D341Med (cell line): ENCODE measurements at regions not wholly inside any gene's neighbourhood (a gene's known extent, or its start where the extent isn't known, plus 50 kb on each side); places are given as distances from the start of the nearest gene placed in this dataset.
"Not testable (repeated sequence)": the region's sequence is repeated elsewhere in the genome, so short reads cannot be mapped to it uniquely, and the experiment has no call there.

Experiments
- DNase-seq: peaks from one replicate; pipeline ENCODE4 v3.0.0; 2012; ENCODE audit warnings: low spot score

DNA sequence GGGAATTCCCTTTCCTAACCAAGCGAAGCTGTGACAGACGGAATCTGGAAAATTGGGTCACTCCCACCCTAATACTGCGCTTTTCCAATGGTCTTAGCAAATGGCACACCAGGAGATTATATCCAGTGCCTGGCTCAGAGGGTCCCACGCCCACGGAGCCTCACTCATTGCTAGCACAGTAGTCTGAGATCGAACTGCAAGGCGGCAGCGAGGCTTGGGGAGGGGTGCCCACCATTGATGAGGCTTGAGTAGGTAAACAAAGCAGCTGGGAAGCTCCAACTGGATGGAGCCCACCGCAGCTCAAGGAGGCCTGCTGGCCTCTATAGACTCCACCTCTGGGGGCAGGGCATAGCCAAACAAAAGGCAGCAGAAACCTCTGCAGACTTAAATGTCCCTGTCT, 523.9 kb downstream of the KCNH5 start:
- not testable (repeated sequence) for DNase-seq

DNA sequence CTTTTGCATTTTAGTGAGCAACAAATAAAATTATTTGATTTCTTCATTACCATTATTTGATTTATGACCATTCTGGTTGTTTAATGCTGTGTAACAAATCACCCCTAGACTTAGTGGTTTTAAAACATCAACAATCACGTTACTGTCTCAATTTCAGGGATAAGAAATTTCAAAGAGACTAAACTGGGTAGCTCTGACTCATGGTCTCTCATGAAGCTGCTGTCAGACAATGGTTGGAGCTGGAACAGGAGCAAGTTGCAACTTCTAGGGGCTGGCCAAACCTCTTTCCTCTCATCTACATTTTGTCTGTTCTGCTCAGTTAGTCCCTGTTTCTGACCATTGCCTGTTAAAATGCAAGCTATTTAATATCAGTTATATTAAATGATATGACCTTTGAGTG, 517.0 kb downstream of the KCNH5 start:
- DNase-seq, result no peak

DNA sequence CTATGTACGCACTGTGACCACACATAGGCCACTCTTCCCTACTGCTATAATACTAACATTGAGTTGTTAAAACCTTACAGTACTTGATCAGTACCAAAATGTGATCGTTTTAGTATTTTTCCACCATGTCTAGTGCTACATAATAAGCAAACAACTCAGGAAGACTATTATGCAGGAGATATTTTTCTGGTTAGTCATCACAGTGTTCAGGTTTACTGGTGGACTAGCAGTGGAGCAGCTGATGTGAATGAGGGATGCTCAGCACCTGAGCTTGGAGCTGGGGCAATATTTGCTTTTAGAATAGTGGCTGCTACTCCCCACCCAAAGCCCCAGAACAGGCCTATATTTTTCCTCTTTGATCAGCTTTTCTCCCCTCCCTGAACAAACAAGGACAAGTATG, 513.1 kb downstream of the KCNH5 start:
- no peak for DNase-seq

DNA sequence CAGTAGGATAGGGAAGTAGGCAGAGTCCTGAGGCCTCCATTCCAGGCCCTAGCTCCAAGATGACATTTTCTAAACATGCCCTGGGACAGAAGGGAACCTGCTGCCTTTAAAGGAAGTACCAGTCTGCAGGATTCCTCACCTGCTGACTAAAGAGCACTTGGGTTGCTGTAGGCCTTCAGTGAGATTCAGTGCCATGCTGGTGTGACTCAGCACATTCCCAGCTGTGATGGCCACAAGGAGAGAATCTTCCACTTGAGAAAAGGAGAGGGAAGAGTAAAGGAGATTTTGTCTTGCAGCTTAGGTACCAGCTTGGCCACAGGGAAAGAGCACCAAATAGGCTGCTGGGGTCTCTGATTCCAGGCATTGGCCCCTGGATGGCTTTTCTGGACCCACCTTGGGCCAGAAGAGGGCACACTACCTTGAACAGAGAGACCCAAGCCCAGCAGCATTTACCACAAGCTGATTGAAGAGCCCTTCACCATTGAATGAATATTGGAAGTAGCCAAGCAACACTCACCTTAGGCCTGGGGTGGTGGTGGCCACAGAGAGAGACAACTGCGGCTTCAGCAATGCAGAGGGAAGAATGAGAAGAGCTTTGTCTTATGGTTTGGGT, 498.3 kb downstream of the KCNH5 start:
- no peak for DNase-seq

DNA sequence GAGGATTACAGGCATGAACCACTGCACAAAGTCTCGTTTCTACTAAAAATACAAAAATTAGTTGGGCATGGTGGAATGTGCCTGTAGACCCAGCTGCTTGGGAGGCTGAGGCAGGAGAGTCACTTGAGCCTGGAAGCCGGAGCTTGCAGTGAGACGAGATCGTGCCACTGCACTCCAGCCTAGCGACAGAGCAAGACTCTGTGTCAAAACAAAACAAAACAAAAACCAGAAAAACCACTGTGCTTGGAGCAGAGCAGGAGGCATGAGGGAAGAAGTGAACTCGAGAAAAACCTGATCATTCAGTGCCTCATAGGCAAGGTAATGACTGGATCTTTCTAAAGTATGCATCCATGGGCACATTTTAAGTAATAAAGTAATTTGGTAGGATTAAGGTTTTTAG, 487.8 kb downstream of the KCNH5 start:
- no peak for DNase-seq

DNA sequence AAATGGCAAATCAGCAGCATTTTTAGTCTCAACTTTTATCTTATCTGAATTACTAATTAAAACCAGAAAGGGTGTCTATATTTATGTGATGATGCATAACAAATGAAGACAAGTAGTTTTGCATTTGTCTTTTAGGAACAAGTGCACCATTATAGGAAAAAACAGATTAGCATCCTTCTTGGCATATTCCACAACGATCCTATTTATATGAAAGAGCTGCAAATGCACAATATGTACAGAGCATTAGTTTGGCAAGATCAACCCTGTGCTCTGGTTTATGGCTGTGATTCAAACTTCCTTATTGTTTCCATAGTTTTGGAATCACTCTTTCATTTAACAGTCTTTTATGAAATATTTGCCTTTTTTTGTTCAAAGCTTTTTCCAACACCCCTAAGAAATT, 486.8 kb downstream of the KCNH5 start:
- DNase-seq, result no peak

DNA sequence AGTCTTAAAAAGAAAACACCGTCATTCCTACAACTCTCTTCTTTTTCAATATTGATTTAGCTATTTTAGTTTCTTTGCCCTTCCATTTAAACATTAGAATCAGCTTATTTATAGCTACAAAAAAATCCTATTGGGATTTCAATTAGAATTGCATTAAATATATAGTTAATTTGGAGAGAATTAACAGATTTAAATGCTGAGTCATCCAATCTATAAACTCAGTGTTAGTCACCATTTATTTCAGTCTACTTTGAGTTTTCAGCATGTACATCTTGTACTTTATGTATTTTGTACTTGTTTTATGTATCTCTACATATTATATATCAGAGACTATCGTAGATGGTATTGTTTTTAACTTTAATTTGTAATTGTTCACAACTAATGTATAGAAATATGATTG, 460.0 kb downstream of the KCNH5 start:
- DNase-seq, result no peak

DNA sequence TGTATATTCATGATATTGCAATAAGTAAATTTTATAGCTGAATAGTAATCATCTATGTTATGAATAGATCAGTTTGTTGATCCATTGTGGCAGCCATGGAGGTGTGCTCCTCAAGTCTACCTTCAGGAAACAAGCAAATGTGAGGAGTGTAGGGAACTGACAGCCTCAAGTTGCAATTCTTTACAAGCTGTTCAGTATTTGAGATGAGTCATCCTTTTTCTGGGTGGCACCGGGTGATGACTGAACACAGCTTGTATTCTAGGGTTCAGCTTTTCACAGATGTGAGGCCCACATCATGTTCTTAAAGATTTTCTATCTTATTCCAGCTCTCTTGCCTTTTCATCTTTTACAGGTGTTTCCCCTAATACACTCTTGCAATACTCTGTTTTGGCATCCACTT, 452.4 kb downstream of the KCNH5 start:
- no peak for DNase-seq

DNA sequence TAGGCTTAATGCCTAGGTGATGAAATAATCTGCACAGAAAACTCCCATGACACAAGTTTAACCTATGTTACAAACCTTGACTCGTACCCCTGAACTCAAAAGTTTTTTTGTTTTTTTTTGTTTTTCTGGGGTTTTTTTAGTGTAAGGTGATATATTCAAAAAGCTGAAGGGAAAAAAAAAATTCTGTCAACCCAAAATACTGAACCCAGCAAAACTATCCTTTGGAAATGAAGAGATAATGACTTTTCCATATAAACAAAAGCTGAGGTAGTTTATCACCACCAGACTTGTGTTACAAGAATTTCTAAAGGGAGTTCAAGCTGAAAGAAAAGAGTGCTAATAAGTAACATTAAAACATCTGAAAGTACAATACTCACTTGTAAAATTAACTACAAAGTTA, 448.1 kb downstream of the KCNH5 start:
- no peak for DNase-seq

DNA sequence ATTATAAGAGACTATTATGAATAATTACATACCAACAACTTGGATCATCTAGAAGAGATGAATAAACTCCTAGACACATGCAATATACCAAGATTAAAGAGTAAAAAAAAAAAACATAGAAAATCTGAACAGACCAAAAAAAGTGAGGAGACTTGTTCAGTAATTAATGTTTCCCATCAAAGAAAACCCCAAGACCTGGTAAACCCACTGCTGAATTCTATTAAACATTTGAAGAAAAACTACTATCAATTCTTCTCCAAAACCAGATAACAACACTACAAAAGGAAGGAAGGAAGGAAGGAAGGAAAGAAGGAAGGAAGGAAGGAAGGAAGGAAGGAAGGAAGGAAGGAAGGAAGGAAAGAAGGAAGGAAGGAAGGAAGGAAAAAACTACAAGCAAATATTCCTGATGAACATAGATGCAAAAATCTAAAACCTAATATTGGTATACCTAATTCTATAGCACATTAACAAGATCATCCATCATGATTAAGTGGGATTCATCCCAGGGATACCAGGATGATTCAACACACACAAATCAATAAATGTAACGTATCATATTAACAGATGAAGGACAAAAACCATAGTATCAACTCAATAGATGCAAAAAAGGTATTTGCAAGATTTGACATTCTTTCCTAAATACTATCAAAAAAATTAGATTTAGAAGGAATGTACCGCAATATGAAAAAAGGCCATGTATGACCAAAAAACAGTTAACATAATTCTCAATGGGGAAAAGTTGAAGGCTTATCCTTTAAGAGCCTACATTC, 445.5 kb downstream of the KCNH5 start:
- no peak for DNase-seq

DNA sequence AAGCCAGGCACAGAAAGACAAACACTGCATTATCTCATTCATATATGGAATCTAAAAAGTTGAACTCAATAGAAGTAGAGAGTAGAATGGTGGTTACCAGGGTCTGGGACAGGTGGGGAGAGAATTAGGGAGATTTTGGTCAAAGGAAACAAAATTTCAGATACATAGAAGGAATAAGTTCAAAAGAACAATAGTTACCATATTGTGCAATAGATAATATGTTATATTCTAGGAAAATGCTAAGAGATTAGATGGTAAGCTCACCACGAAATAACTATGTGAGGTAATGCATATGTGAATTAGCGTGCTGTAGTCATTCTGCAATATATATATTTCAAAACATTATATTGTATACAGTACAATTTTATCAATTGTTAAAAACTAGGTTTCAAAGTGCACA, 442.5 kb downstream of the KCNH5 start:
- DNase-seq, result no peak

DNA sequence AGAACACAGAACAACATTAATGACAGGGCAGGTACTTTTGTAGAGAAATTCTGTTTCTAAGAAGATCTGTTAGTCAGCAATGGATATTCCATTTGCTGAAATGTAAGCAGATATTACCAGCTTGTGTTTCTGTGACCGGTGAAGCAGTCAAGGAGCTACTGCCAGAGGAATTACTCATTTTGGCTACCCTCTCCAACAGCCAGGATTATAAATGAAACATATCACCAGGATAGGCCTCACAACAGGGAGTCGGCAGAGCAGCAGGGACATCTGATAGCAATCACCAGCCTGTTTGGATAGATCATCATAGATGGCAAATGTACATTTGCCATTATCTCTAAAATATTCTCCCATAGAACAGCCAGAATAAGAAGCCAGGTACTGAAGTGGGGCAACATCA, 440.7 kb downstream of the KCNH5 start:
- no peak for DNase-seq

DNA sequence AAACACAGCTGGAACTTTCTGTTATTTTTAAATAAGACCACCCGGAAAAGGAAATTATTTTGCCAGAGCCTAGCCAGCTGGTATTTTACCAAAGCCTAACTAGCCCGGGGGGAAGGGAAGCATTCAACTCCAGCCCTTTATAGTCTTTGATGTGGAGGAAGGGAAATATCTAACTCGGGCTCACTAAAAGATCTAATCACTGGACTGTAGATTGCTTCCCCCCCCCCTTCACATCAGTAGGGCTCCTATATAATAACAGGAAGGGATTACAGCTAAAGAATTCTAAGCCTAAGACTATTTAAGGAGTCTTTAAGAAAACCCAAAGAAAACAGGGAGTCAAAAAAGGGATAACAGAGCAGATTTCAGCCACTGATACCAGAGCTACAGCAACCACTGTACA, 431.1 kb downstream of the KCNH5 start:
- no peak for DNase-seq

DNA sequence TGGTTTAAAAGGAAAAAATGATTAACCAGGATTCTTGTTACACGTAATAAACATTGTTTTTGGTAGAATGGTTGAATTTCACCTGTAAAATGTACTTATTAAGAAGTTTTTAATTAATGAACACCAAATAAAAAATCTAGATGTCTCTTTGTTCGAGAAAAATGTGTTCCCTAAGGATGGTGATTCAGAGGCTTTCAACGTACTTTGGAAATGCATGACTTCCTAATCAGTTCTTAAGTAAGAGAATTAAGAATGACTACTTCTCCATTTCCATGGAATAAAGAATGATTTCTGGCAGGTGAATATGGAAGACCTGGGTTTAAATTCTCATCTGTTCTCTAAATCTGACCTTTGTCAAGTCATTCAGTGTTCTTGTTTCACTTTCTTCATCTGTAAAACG, 428.6 kb downstream of the KCNH5 start:
- DNase-seq, result no peak

DNA sequence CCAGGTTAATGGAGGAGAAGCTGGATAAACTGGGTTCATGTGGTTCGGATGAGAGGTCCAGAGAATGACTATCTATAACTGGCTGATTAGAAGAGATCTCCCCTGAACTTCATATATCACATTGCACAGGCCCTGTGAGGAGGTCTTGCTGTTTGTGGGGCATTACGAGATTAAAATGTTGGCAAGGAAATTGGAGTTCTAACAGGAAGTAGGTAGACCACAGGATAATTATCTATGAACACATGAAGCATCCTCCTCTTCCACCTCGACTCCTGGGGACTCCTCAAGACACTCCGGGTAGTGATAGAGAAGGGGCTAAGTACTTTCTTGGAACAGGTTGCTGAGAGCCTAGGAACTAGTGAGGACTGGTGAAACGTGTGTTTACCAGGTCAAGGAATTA, 418.8 kb downstream of the KCNH5 start:
- no peak for DNase-seq

DNA sequence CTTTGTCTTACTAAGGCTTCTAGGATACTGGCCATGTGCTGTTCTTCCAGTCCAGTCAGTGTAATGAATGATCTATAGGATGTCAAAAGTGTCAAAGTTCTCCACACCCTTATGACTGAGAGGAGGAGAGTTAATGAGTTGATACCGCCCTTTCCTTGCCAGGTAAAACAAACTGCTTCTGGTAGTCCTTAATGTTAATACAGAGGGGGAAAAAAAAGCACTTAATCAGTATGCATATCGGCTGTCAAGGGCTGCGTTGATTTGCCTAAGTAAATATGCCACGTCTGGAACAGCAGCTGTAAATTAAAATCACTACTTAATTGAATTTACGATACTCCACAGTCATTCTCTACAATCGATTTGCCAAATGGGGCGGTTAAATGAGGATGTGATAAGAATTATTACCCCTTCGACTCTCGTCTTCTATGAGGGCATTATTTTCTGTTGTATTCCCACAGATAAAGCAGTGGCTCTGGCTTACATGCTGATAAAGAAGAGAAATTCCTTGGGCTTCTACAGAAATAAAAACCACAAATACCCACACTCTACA, 416.0 kb downstream of the KCNH5 start:
- no peak for DNase-seq

DNA sequence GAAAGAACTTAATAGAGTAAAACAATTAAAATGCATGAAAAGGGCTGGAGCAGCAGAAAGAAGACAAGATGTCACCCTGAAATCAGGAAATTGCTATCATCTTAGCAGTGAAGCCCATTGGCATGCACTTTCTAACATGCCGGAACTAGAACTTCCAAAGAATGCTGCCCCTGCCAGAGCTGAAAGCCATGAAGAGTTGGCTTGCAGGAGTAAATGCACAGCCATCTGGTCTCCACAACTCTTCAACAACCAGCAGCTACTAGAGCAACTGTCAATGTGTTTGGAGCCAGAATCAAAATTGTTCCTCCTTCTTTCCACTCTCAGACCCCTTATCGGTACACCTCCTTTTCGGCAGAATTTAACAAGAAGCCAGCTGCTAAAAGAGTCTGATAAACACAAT, 414.1 kb downstream of the KCNH5 start:
- no peak for DNase-seq

DNA sequence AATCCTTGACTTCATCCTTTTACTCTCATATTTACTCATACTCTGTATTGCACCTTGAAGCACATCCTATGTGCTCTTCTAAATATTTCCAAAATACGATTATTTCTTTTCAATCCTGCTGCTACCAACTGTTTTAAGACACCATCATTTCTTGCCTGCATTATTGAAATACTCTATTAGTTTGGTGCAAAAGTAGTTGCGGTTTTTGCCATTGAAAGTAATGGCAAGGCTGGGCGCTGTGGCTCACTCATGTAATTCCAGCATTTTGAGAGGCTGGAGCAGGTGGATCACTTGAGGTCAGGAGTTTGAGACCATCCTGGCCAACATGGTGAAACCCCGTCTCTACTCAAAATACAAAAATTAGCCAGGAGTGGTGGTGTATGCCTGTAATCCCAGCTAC, 412.5 kb downstream of the KCNH5 start:
- DNase-seq, result no peak

DNA sequence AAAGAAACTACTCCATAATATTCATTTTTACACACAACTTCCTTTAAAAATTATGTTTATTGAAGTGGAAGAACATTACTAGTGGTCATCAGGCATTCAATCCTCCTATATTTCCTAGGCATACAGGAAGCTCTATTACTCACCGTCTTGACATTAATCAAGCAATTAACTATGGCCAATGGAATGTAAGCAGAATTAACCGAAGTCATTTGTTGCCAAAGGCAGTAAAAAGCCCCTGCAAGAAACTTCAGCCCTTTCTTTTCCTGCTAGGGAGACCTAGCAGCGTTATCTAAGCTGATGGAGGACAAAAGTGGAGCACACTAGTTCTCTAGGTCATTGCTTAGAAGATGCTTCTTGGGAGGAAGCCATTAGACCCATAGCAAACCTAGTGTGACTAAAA, 399.6 kb downstream of the KCNH5 start:
- DNase-seq, result no peak
